GM13976 (cell line): ENCODE measurements at regions not wholly inside any gene's neighbourhood (a gene's known extent, or its start where the extent isn't known, plus 50 kb on each side); places are given as distances from the start of the nearest gene placed in this dataset.

Experiments used
- DNase-seq: peaks from one replicate; pipeline ENCODE4 v3.0.0; 2012; ENCODE audit warnings: low spot score
- in situ Hi-C: fragments of 300-500 bp; cut with MboI; formaldehyde crosslinking; loops from one replicate; pipeline ENCODE4 v1.12.0; 2022; ENCODE audit warnings: low sequenced_read_pairs, mixed read lengths, inconsistent platforms; ENCODE audit not compliant: unreplicated experiment
- TF ChIP-seq, protein P1 (sequence below): IDR thresholded peaks from 2 replicates; pipeline ENCODE4 v1.5.1; 2012; ENCODE audit warnings: borderline replicate concordance, mild to moderate bottlenecking; ENCODE audit not compliant: insufficient read depth; ENCODE audit errors: extremely low read depth, missing control alignments, control extremely low read depth

- TF ChIP-seq, protein P1, sequence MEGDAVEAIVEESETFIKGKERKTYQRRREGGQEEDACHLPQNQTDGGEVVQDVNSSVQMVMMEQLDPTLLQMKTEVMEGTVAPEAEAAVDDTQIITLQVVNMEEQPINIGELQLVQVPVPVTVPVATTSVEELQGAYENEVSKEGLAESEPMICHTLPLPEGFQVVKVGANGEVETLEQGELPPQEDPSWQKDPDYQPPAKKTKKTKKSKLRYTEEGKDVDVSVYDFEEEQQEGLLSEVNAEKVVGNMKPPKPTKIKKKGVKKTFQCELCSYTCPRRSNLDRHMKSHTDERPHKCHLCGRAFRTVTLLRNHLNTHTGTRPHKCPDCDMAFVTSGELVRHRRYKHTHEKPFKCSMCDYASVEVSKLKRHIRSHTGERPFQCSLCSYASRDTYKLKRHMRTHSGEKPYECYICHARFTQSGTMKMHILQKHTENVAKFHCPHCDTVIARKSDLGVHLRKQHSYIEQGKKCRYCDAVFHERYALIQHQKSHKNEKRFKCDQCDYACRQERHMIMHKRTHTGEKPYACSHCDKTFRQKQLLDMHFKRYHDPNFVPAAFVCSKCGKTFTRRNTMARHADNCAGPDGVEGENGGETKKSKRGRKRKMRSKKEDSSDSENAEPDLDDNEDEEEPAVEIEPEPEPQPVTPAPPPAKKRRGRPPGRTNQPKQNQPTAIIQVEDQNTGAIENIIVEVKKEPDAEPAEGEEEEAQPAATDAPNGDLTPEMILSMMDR, result no peak
- in situ Hi-C loops, result loop anchor here (10.0 kb wide), 1 partner anchor 64 kb away; no protein-coding TSS in a partner anchor
- DNase-seq, result no peak
Observed at GRCh38 chrX:39638526-39638925, 459.2 kb downstream of the BCOR start.

- in situ Hi-C loops, result loop anchor here (10.0 kb wide), 1 partner anchor 65 kb away; no protein-coding TSS in a partner anchor
- DNase-seq, result no peak
- TF ChIP-seq, protein P1, result no peak
Observed at GRCh38 chrX:39639871-39640270, 457.9 kb downstream of the BCOR start.

GRCh38 chrX:39640866-39641265, 456.9 kb downstream of the BCOR start:
- in situ Hi-C loops, result no loop called here
- TF ChIP-seq, protein P1, result no peak
- DNase-seq, result no peak

- in situ Hi-C loops, result no loop called here
- no peak for DNase-seq
- TF ChIP-seq, protein P1, result no peak
Observed at GRCh38 chrX:39642071-39642470, 455.7 kb downstream of the BCOR start.

DNA sequence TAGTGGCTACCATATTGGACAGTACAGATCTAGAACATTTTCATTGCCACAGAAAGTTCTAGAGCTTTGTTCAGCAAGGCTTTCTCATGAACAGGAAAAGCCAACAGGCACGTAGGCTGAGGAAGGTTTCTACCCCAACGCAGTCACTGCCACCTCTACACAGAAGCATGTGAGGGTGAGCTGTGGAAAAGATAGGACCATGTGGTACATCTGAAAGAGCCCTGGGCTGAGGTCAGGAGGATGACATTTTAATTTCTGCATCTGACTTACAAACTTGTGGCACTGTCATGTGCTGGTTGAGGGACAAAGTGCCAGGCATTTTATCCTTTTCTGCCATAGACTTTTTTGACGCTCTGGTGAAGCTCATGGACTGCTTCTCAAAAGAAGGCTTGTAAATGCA, 454.2 kb downstream of the BCOR start:
- TF ChIP-seq, protein P1, result no peak
- in situ Hi-C loops, result no loop called here
- no peak for DNase-seq

- no peak for DNase-seq
- in situ Hi-C loops, result no loop called here
- TF ChIP-seq, protein P1, result no peak
Observed at GRCh38 chrX:39645178-39645895, 452.4 kb downstream of the BCOR start.
